Endodermal cell (in vitro differentiated cells): ENCODE measurements at regions not wholly inside any gene's neighbourhood (a gene's known extent, or its start where the extent isn't known, plus 50 kb on each side); places are given as distances from the start of the nearest gene placed in this dataset.

Experiments
- DNase-seq: peaks from one replicate; pipeline ENCODE4 v3.0.0-alpha.2; 2017
- H3K27ac ChIP-seq: 2 replicates; pipeline ENCODE4 v1.5.1; 2013; ENCODE audit warnings: mild to moderate bottlenecking, low read depth, low read length, moderate library complexity
- H3K27me3 ChIP-seq: 2 replicates; pipeline ENCODE4 v1.6.1; 2013; ENCODE audit warnings: mild to moderate bottlenecking, low read length, moderate library complexity; ENCODE audit not compliant: insufficient read depth, control insufficient read depth, poor library complexity, severe bottlenecking
- H3K36me3 ChIP-seq: 2 replicates; pipeline ENCODE4 v1.7.0; 2013; ENCODE audit warnings: mild to moderate bottlenecking, low read length, moderate library complexity; ENCODE audit not compliant: control insufficient read depth, insufficient read depth
- H3K4me1 ChIP-seq: one replicate; pipeline ENCODE4 v1.7.0; 2013; ENCODE audit warnings: low read length; ENCODE audit not compliant: control insufficient read depth, insufficient read depth
- H3K4me3 ChIP-seq: 2 replicates; pipeline ENCODE4 v1.5.1; 2013; ENCODE audit warnings: mild to moderate bottlenecking, low read length, moderate library complexity
- H3K9ac ChIP-seq: 2 replicates; pipeline ENCODE4 v1.6.1; 2013; ENCODE audit warnings: mild to moderate bottlenecking, low read length, moderate library complexity; ENCODE audit not compliant: poor library complexity, severe bottlenecking; ENCODE audit errors: extremely low read depth
- H3K9me3 ChIP-seq: 2 replicates; pipeline ENCODE4 v1.6.1; 2013; ENCODE audit warnings: mild to moderate bottlenecking, low read length, moderate library complexity; ENCODE audit not compliant: control insufficient read depth
- H3K27ac Mint-ChIP-seq: 2 replicates; pipeline ENCODE4 v1.8.0; 2020; ENCODE audit warnings: mixed read lengths
- H3K27me3 Mint-ChIP-seq: 2 replicates; pipeline ENCODE4 v1.8.0; 2021; ENCODE audit warnings: mild to moderate bottlenecking, mixed read lengths; ENCODE audit not compliant: insufficient read depth
- H3K36me3 Mint-ChIP-seq: 2 replicates; pipeline ENCODE4 v1.8.0; 2020; ENCODE audit warnings: low read depth, mixed read lengths
- H3K4me1 Mint-ChIP-seq: 2 replicates; pipeline ENCODE4 v1.8.0; 2020; ENCODE audit warnings: mixed read lengths
- H3K4me3 Mint-ChIP-seq: 2 replicates; pipeline ENCODE4 v1.8.0; 2020; ENCODE audit warnings: mild to moderate bottlenecking, moderate library complexity, mixed read lengths
- H3K9me3 Mint-ChIP-seq: 2 replicates; pipeline ENCODE4 v1.8.0; 2020; ENCODE audit warnings: mild to moderate bottlenecking, mixed read lengths
- WGBS, 2 experiments: methylation state at CpG; one replicate each; pipeline versions ENCODE4 v1.1.5 to v1.1.7; 2013; ENCODE audit warnings: missing lambda C conversion rate in 2 of 2, mixed read lengths in 1 of 2; ENCODE audit not compliant: insufficient coverage in 1 of 2, insufficient read length in 1 of 2; 5-methylcytosine and 5-hydroxymethylcytosine counted together
- TF ChIP-seq, protein P1 (sequence below): fragments of 200-600 bp; sonication (generic); conservative IDR thresholded peaks from 2 replicates; pipeline ENCODE4 v1.5.0; 2021; ENCODE audit warnings: antibody characterized with exemption, mild to moderate bottlenecking

DNA sequence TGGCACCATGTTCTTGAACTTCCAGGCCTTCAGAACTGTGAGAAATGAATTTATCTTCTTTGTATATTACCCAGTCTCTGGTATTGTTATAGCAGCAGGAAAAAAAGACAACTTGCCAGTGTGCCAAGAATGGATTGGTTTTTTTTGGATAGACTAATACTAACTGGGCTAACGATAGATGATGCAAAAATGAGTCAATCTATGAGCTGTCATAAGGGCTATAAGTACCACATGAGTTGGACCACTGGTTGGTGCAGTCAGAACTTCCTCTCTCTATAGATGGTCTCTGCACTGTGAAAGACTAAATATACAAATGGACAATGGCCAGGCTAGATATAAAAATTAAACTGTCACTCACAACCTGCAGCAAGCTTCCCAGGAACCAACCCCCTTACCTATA lies 87.6 kb upstream of the COL21A1 start:
- TF ChIP-seq, protein P1, sequence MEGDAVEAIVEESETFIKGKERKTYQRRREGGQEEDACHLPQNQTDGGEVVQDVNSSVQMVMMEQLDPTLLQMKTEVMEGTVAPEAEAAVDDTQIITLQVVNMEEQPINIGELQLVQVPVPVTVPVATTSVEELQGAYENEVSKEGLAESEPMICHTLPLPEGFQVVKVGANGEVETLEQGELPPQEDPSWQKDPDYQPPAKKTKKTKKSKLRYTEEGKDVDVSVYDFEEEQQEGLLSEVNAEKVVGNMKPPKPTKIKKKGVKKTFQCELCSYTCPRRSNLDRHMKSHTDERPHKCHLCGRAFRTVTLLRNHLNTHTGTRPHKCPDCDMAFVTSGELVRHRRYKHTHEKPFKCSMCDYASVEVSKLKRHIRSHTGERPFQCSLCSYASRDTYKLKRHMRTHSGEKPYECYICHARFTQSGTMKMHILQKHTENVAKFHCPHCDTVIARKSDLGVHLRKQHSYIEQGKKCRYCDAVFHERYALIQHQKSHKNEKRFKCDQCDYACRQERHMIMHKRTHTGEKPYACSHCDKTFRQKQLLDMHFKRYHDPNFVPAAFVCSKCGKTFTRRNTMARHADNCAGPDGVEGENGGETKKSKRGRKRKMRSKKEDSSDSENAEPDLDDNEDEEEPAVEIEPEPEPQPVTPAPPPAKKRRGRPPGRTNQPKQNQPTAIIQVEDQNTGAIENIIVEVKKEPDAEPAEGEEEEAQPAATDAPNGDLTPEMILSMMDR: no peak
- Histone ChIP-seq H3K9ac (no peak overlapping the region), H3K27ac (no peak overlapping the region), H3K36me3 (no peaks in the 10 kb centered on the region), H3K9me3 (no peaks in the 10 kb centered on the region), H3K4me1 (no peaks in the 10 kb centered on the region), H3K27me3 (no peaks in the 10 kb centered on the region), H3K4me3 (no peak overlapping the region)
- no peak overlapping the region for H3K27ac Mint-ChIP-seq
- no peaks in the 10 kb centered on the region for H3K4me1 Mint-ChIP-seq
- H3K27me3 Mint-ChIP-seq: no peaks in the 10 kb centered on the region
- no peaks in the 10 kb centered on the region for H3K36me3 Mint-ChIP-seq
- no peak for DNase-seq
- H3K9me3 Mint-ChIP-seq: no peaks in the 10 kb centered on the region
- no peak overlapping the region for H3K4me3 Mint-ChIP-seq
- 90 to 91% methylated on average over 1 of the region's 1 CpG for WGBS, 2 experiments

DNA sequence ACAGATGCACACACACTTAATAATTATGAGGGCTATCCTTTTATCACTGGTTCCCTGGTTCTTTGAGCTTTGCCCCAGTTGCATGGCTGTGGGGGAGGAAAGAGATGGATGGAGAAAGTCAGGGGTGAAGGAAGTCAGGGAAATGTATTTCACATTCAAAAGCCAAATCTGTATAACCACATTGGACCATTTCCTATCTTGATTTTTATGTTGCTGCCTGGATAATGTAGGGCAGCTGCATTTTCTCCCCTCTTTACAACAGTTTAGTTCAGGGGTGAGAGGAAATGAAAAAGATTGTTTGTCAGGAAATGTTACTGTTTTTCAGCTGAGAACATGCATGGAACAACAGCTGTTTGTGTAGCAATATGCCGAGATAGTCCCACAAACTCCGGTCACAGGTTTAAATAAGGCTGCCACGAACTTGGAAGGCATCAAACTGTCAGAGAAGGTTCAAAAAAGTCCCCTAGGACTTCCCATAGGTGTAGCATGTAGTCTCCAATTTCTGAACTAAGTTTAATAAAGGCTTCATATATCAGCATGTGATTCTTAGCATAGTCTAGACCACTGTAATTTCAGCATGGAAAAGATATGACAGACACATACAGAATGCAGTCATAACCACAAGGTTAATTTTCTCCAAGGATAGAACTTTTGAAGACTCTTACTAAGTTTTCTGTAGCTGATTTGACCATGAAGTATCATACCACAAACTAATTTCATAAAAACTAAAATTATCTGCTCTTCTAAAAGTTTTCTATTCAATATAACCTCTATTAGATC lies 82.1 kb upstream of the COL21A1 start:
- Mint-ChIP-seq H3K9me3 (no peaks in the 10 kb centered on the region), H3K4me3 (no peak overlapping the region), H3K27ac (no peak overlapping the region), H3K36me3 (no peaks in the 10 kb centered on the region), H3K4me1 (no peaks in the 10 kb centered on the region), H3K27me3 (no peaks in the 10 kb centered on the region)
- Histone ChIP-seq H3K9me3 (no peaks in the 10 kb centered on the region), H3K9ac (no peak overlapping the region), H3K36me3 (no peaks in the 10 kb centered on the region), H3K27me3 (no peaks in the 10 kb centered on the region), H3K4me1 (no peaks in the 10 kb centered on the region), H3K27ac (no peak overlapping the region), H3K4me3 (no peak overlapping the region)
- no peak for DNase-seq
- 89 to 95% methylated on average over 3 of the region's 3 CpGs for WGBS, 2 experiments
- TF ChIP-seq, protein P1: no peak

GRCh38 chr6:56328728-56329090 lies 81.3 kb upstream of the COL21A1 start:
- H3K27ac ChIP-seq: no peak overlapping the region
- no peak for DNase-seq
- TF ChIP-seq, protein P1: no peak
- no peak overlapping the region for H3K9ac ChIP-seq
- H3K4me3 Mint-ChIP-seq: no peak overlapping the region
- no peak overlapping the region for H3K4me3 ChIP-seq
- no peaks in the 10 kb centered on the region for H3K9me3 Mint-ChIP-seq
- WGBS, 2 experiments: 85 to 89% methylated on average over 3 to 5 of the region's 5 CpGs
- H3K36me3 ChIP-seq: no peaks in the 10 kb centered on the region
- no peaks in the 10 kb centered on the region for H3K9me3 ChIP-seq
- no peaks in the 10 kb centered on the region for H3K36me3 Mint-ChIP-seq
- H3K27me3 ChIP-seq: no peaks in the 10 kb centered on the region
- no peaks in the 10 kb centered on the region for H3K27me3 Mint-ChIP-seq
- no peaks in the 10 kb centered on the region for H3K4me1 ChIP-seq
- no peaks in the 10 kb centered on the region for H3K4me1 Mint-ChIP-seq
- no peak overlapping the region for H3K27ac Mint-ChIP-seq
